ENCODE measurements at regions not wholly inside any gene's neighbourhood (a gene's known extent, or its start where the extent isn't known, plus 50 kb on each side); places are given as distances from the start of the nearest gene placed in this dataset.

DNA sequence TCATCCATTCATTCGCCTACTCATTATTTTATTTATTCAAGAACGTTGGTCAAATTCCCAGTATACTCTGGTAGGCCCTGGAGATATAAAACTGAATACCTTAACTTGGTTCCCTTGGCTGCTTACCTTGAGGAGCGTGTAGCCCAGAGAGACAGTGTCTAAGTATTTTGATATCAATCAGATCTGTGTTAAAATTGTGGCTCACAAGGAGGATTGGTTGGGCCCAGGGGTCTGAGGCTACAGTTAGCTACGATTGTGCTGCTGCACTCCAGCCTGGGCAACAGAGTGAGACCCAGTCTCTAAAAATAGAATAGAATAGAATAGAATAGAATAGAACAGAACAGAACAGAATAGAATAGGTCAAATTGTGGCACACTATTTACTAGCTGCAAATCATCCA is 438.4 kb downstream of the ADAMTS20 start:
- no peak for TF ChIP-seq POLR2A (IDR thresholded peaks at IDR 0.05)
- TF ChIP-seq, protein P1, sequence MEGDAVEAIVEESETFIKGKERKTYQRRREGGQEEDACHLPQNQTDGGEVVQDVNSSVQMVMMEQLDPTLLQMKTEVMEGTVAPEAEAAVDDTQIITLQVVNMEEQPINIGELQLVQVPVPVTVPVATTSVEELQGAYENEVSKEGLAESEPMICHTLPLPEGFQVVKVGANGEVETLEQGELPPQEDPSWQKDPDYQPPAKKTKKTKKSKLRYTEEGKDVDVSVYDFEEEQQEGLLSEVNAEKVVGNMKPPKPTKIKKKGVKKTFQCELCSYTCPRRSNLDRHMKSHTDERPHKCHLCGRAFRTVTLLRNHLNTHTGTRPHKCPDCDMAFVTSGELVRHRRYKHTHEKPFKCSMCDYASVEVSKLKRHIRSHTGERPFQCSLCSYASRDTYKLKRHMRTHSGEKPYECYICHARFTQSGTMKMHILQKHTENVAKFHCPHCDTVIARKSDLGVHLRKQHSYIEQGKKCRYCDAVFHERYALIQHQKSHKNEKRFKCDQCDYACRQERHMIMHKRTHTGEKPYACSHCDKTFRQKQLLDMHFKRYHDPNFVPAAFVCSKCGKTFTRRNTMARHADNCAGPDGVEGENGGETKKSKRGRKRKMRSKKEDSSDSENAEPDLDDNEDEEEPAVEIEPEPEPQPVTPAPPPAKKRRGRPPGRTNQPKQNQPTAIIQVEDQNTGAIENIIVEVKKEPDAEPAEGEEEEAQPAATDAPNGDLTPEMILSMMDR (IDR thresholded peaks at IDR 0.05), result no peak

Data from prostate gland (tissue), 2 donors.